GM21786 (cell line): ENCODE measurements at regions not wholly inside any gene's neighbourhood (a gene's known extent, or its start where the extent isn't known, plus 50 kb on each side); places are given as distances from the start of the nearest gene placed in this dataset.
"Not testable (repeated sequence)": the region's sequence is repeated elsewhere in the genome, so short reads cannot be mapped to it uniquely, and the experiment has no call there.

Experiments
- ATAC-seq: cut with Tn5 transposase; IDR thresholded peaks from one replicate; pipeline ENCODE4 v1.9.1; 2021; ENCODE audit not compliant: unreplicated experiment

GRCh38 chr4:177177541-177178081, 132.1 kb upstream of the NEIL3 start:
- no peak for ATAC-seq

- ATAC-seq = no peak
These were observed 131.4 kb upstream of the NEIL3 start for GRCh38 chr4:177178246-177178645.

- no peak for ATAC-seq
These were observed 127.5 kb upstream of the NEIL3 start for GRCh38 chr4:177182166-177182565.

GRCh38 chr4:177182728-177183127, 126.9 kb upstream of the NEIL3 start:
- ATAC-seq = no peak

GRCh38 chr4:177185151-177185550, 124.5 kb upstream of the NEIL3 start:
- no peak for ATAC-seq

- ATAC-seq = no peak
These were observed 124.1 kb upstream of the NEIL3 start for GRCh38 chr4:177185579-177185978.

- ATAC-seq = no peak
These were observed 122.3 kb upstream of the NEIL3 start for GRCh38 chr4:177187371-177187770.

- ATAC-seq = no peak
These were observed 118.6 kb upstream of the NEIL3 start for GRCh38 chr4:177190995-177191580.

- ATAC-seq = no peak
These were observed 118.1 kb upstream of the NEIL3 start for GRCh38 chr4:177191586-177191985.

GRCh38 chr4:177191991-177192390, 117.7 kb upstream of the NEIL3 start:
- ATAC-seq = no peak

GRCh38 chr4:177193024-177193715, 116.5 kb upstream of the NEIL3 start:
- not testable (repeated sequence) for ATAC-seq

GRCh38 chr4:177194906-177195305, 114.8 kb upstream of the NEIL3 start:
- no peak for ATAC-seq

- ATAC-seq = no peak
These were observed 113.1 kb upstream of the NEIL3 start for GRCh38 chr4:177196615-177197014.

GRCh38 chr4:177201614-177202013, 108.1 kb upstream of the NEIL3 start:
- ATAC-seq = no peak

- no peak for ATAC-seq
These were observed 105.5 kb upstream of the NEIL3 start for GRCh38 chr4:177204126-177204525.

- no peak for ATAC-seq
These were observed 94.7 kb upstream of the NEIL3 start for GRCh38 chr4:177214935-177215334.

GRCh38 chr4:177220376-177220775, 89.3 kb upstream of the NEIL3 start:
- no peak for ATAC-seq

- no peak for ATAC-seq
These were observed 86.9 kb upstream of the NEIL3 start for GRCh38 chr4:177222781-177223180.

- peak; percentile 86 for ATAC-seq
These were observed 84.1 kb upstream of the NEIL3 start for GRCh38 chr4:177225605-177226004.

- ATAC-seq = no peak
These were observed 82.0 kb upstream of the NEIL3 start for GRCh38 chr4:177227636-177228035.

GRCh38 chr4:177228599-177228998, 81.1 kb upstream of the NEIL3 start:
- ATAC-seq = no peak

- no peak for ATAC-seq
These were observed 80.3 kb upstream of the NEIL3 start for GRCh38 chr4:177229331-177229730.

GRCh38 chr4:177232473-177232872, 77.2 kb upstream of the NEIL3 start:
- no peak for ATAC-seq
